Hepatocyte (in vitro differentiated cells): ENCODE measurements at regions not wholly inside any gene's neighbourhood (a gene's known extent, or its start where the extent isn't known, plus 50 kb on each side); places are given as distances from the start of the nearest gene placed in this dataset.

Experiments
- CTCF ChIP-seq: fragments of 200-600 bp; sonication (generic); IDR thresholded peaks from 2 replicates; pipeline ENCODE4 v1.5.1; 2016; ENCODE audit warnings: antibody characterized with exemption, mild to moderate bottlenecking; ENCODE audit not compliant: poor library complexity
- EZH2 ChIP-seq: fragments of 200-600 bp; sonication (generic); IDR thresholded peaks from 2 replicates; pipeline ENCODE4 v1.6.1; 2016; ENCODE audit warnings: antibody characterized with exemption, mild to moderate bottlenecking, borderline replicate concordance
- EZH2phosphoT487 ChIP-seq: fragments of 200-600 bp; sonication (generic); IDR thresholded peaks from one replicate; pipeline ENCODE4 v1.6.1; 2018; ENCODE audit warnings: antibody characterized with exemption, mild to moderate bottlenecking, low read depth, moderate library complexity; ENCODE audit not compliant: unreplicated experiment, severe bottlenecking

- no peak for TF ChIP-seq EZH2phosphoT487
- TF ChIP-seq CTCF, result no peak
- TF ChIP-seq EZH2, result no peak
Measured at GRCh38 chr15:31235311-31236183, 91.1 kb upstream of the KLF13 start.
